GM12878 (cell line): ENCODE measurements at regions not wholly inside any gene's neighbourhood (a gene's known extent, or its start where the extent isn't known, plus 50 kb on each side); places are given as distances from the start of the nearest gene placed in this dataset.

Source experiments
- ATAC-seq: fragments of 200-7000 bp; cut with Tn5 transposase; 3 replicates; pipeline ENCODE4 v1.9.1; 2020; ENCODE audit warnings: mild to moderate bottlenecking, moderate library complexity
- BruUV-seq: library from RNA; stranded (reverse); fragments of 400-500 nt; replicated peaks from 2 replicates; lab custom pipeline; 2021; lab: Mats Ljungman, UMichigan
- CTCF ChIA-PET: fragments of 300-600 bp; sonication (Branson Sonifier 250); formaldehyde crosslinking; extraction: SDS; loops from one replicate; lab custom pipeline; 2021; ENCODE audit warnings: inconsistent platforms; lab: Yijun Ruan, JAX
- POLR2A ChIA-PET: fragments of 350-600 bp; formaldehyde crosslinking; extraction: SDS; loops from one replicate; lab custom pipeline; 2021; ENCODE audit warnings: inconsistent platforms; lab: Charles Lee
- RAD21 ChIA-PET: fragments of 300-600 bp; sonication (Branson Sonifier 250); formaldehyde crosslinking; loops from one replicate; lab custom pipeline; 2023; ENCODE audit warnings: antibody characterized with exemption; ENCODE audit not compliant: unreplicated experiment; lab: Charles Lee
- SMC1A ChIA-PET: fragments of 300-600 bp; sonication (Branson Sonifier 250); formaldehyde crosslinking; loops from one replicate; lab custom pipeline; 2023; ENCODE audit not compliant: unreplicated experiment, uncharacterized antibody; lab: Charles Lee
- DNase-seq: peaks from one replicate; pipeline ENCODE4 v3.0.0-alpha.2; 2011; ENCODE audit warnings: low read depth, low spot score
- FAIRE-seq: peaks from 3 replicates; lab custom pipeline; 2011; peaks lifted over from hg19 to GRCh38; lab: Jason Lieb, UNC
- H2AFZ ChIP-seq: 2 replicates; pipeline ENCODE4 v1.6.0; 2011; ENCODE audit warnings: low read depth, low read length, control low read depth; ENCODE audit not compliant: control insufficient read depth
- H3K27ac ChIP-seq: 2 replicates; pipeline ENCODE4 v1.5.1; 2011; ENCODE audit warnings: control low read depth; ENCODE audit not compliant: control insufficient read depth, insufficient read depth
- H3K27me3 ChIP-seq, 2 experiments: replicated peaks in 1 of 2; 2 replicates each; pipeline versions ENCODE4 v1.6.0 to v1.6.1; 2011; ENCODE audit warnings: low read length in 1 of 2; ENCODE audit not compliant: control insufficient read depth in 2 of 2, insufficient read depth in 2 of 2
- H3K36me3 ChIP-seq, 2 experiments: 2 replicates each; pipeline ENCODE4 v1.5.1; 2011; ENCODE audit warnings: low read length in 1 of 2; ENCODE audit not compliant: control insufficient read depth in 2 of 2, insufficient read depth in 2 of 2
- H3K4me1 ChIP-seq: 2 replicates; pipeline ENCODE4 v1.6.1; 2011; ENCODE audit warnings: mild to moderate bottlenecking, low read length, moderate library complexity, mixed read lengths; ENCODE audit not compliant: control insufficient read depth, insufficient read depth
- H3K4me2 ChIP-seq: 2 replicates; pipeline ENCODE4 v1.6.0; 2011; ENCODE audit warnings: control low read depth; ENCODE audit not compliant: control insufficient read depth, insufficient read depth
- H3K4me3 ChIP-seq: fragments of 200-600 bp; sonication (generic); 2 replicates; pipeline ENCODE4 v1.5.1; 2016
- H3K79me2 ChIP-seq: 2 replicates; pipeline ENCODE4 v1.6.0; 2011; ENCODE audit warnings: low read length; ENCODE audit not compliant: control insufficient read depth, insufficient read depth
- H3K9ac ChIP-seq: 2 replicates; pipeline ENCODE4 v1.8.0; 2011; ENCODE audit warnings: low read length, control low read depth, mixed read lengths; ENCODE audit not compliant: control insufficient read depth, insufficient read depth
- H3K9me3 ChIP-seq: replicated peaks from 3 replicates; pipeline ENCODE4 v1.5.1; 2011; ENCODE audit warnings: mild to moderate bottlenecking, low read length; ENCODE audit not compliant: control insufficient read depth, insufficient read depth
- H4K20me1 ChIP-seq: 2 replicates; pipeline ENCODE4 v1.6.0; 2011; ENCODE audit not compliant: control insufficient read depth, insufficient read depth
- ASH2L ChIP-seq: fragments of 300-600, 200-600 bp; sonication (generic); IDR thresholded peaks from 2 replicates; pipeline ENCODE4 v1.6.1; 2017; ENCODE audit warnings: low read depth, mild to moderate bottlenecking, borderline replicate concordance
- BCL11A ChIP-seq: IDR thresholded peaks from 2 replicates; pipeline ENCODE4 v1.6.1; 2011; ENCODE audit warnings: low read depth, low read length
- EGR1 ChIP-seq, 2 experiments: IDR thresholded peaks; 1 replicate in 1 of 2; 2 replicates in 1 of 2; pipeline ENCODE4 v1.6.1; 2011 to 2012; ENCODE audit warnings: low read depth in 2 of 2, low read length in 2 of 2, borderline replicate concordance in 1 of 2, mild to moderate bottlenecking in 1 of 2, moderate library complexity in 1 of 2
- GABPA ChIP-seq: IDR thresholded peaks from 2 replicates; pipeline ENCODE4 v1.6.1; 2014; ENCODE audit warnings: antibody characterized with exemption, low read depth, mild to moderate bottlenecking, inconsistent platforms
- HDGF ChIP-seq: fragments of 450-650 bp; IDR thresholded peaks from 2 replicates; pipeline ENCODE4 v1.6.1; 2016; ENCODE audit warnings: antibody characterized with exemption
- IKZF1 ChIP-seq: fragments of 450-650 bp; conservative IDR thresholded peaks from 2 replicates; pipeline ENCODE4 v1.6.1; 2017; ENCODE audit warnings: antibody characterized with exemption, mild to moderate bottlenecking
- MEF2B ChIP-seq: fragments of 450-650 bp; IDR thresholded peaks from 2 replicates; pipeline ENCODE4 v1.6.1; 2018; ENCODE audit warnings: mild to moderate bottlenecking, moderate library complexity; ENCODE audit not compliant: partially characterized antibody, poor library complexity, severe bottlenecking
- MTA2 ChIP-seq: fragments of 450-650 bp; IDR thresholded peaks from 2 replicates; pipeline ENCODE4 v1.6.1; 2016; ENCODE audit warnings: low read depth, mild to moderate bottlenecking, moderate library complexity
- NFYA ChIP-seq: IDR thresholded peaks from 2 replicates; pipeline ENCODE4 v1.6.1; 2011; ENCODE audit warnings: low read depth, mild to moderate bottlenecking, low read length, improper control_type of control experiment, borderline replicate concordance
- NR2C1 ChIP-seq: fragments of 450-650 bp; IDR thresholded peaks from 2 replicates; pipeline ENCODE4 v1.6.1; 2017; ENCODE audit warnings: antibody characterized with exemption, mild to moderate bottlenecking, moderate library complexity
- RCOR1 ChIP-seq: conservative IDR thresholded peaks from 2 replicates; pipeline ENCODE4 v1.6.1; 2012; ENCODE audit warnings: low read depth, low read length, improper control_type of control experiment
- SMAD5 ChIP-seq: IDR thresholded peaks from 2 replicates; pipeline ENCODE4 v1.6.1; 2016; ENCODE audit warnings: antibody characterized with exemption, low read depth
- SP1 ChIP-seq: IDR thresholded peaks from one replicate; pipeline ENCODE4 v1.6.1; 2011; ENCODE audit warnings: low read depth, low read length
- SUZ12 ChIP-seq: fragments of 200-600 bp; sonication (generic); IDR thresholded peaks from one replicate; pipeline ENCODE4 v1.6.1; 2018; ENCODE audit warnings: antibody characterized with exemption, mild to moderate bottlenecking; ENCODE audit not compliant: unreplicated experiment
- TBL1XR1 ChIP-seq: IDR thresholded peaks from 2 replicates; pipeline ENCODE4 v1.6.1; 2012; ENCODE audit warnings: low read depth, low read length, improper control_type of control experiment
- WGBS: methylation state at CpG from one replicate; pipeline ENCODE4 v1.1.6; 2016; ENCODE audit warnings: low lambda C conversion rate; ENCODE audit not compliant: insufficient replicate concordance, insufficient coverage; ENCODE audit errors: missing lambda C conversion rate; 5-methylcytosine and 5-hydroxymethylcytosine counted together
- in situ Hi-C: fragments of 300-500 bp; cut with MboI; formaldehyde crosslinking; loops from 9 replicates; pipeline ENCODE4 v1.14.3; 2018; ENCODE audit warnings: mixed read lengths
- intact Hi-C: fragments of 100-400 bp; cut with micrococcal nuclease; formaldehyde crosslinking; loops from one replicate; pipeline ENCODE4 v1.14.2; 2022; ENCODE audit not compliant: unreplicated experiment
- TF ChIP-seq, protein P1 (sequence below): fragments of 450-650 bp; IDR thresholded peaks from 2 replicates; pipeline ENCODE4 v1.6.1; 2017; ENCODE audit warnings: antibody characterized with exemption, mild to moderate bottlenecking, moderate library complexity
- TF ChIP-seq, protein P2 (sequence below): IDR thresholded peaks from 2 replicates; pipeline ENCODE4 v1.6.1; 2011; ENCODE audit warnings: borderline replicate concordance, low read depth, mild to moderate bottlenecking, moderate library complexity, mixed read lengths, low read length; ENCODE audit not compliant: insufficient read depth; ENCODE audit errors: extremely low read length
- TF ChIP-seq, protein P3 (sequence below): fragments of 450-650 bp; formaldehyde crosslinking; IDR thresholded peaks from 2 replicates; pipeline ENCODE4 v1.5.0; 2022; ENCODE audit warnings: mild to moderate bottlenecking, missing genetic modification characterization

DNA sequence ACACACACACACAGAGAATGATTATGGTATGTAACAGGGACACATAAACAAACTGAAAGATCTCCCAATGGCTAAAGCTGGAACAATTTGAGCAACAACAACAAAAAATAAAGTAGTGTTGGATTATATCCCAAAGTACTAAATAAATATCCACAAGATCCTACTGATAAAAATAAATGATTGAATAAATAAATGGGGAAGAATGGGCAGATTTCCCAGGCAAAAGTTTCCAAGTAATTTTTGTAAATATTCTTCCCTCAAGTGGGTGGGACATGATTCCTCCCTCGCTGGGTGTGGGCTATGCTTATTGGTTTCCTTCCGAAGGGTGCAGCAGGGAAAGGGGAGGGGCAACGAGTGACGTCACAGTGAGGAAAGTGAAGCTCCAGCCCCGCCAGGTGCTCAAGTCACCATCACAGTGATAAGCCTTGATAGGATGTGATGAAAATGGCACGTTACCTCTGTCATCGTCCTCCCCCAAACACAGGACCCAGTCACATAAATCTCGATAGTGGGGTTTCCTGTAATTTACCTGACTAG, 295.3 kb downstream of the DRD1 start (continued):
- TF ChIP-seq, protein P1, sequence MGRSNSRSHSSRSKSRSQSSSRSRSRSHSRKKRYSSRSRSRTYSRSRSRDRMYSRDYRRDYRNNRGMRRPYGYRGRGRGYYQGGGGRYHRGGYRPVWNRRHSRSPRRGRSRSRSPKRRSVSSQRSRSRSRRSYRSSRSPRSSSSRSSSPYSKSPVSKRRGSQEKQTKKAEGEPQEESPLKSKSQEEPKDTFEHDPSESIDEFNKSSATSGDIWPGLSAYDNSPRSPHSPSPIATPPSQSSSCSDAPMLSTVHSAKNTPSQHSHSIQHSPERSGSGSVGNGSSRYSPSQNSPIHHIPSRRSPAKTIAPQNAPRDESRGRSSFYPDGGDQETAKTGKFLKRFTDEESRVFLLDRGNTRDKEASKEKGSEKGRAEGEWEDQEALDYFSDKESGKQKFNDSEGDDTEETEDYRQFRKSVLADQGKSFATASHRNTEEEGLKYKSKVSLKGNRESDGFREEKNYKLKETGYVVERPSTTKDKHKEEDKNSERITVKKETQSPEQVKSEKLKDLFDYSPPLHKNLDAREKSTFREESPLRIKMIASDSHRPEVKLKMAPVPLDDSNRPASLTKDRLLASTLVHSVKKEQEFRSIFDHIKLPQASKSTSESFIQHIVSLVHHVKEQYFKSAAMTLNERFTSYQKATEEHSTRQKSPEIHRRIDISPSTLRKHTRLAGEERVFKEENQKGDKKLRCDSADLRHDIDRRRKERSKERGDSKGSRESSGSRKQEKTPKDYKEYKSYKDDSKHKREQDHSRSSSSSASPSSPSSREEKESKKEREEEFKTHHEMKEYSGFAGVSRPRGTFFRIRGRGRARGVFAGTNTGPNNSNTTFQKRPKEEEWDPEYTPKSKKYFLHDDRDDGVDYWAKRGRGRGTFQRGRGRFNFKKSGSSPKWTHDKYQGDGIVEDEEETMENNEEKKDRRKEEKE: no peak
- TF ChIP-seq BCL11A: no peak
- TF ChIP-seq, all 136 proteins: peak for 0

DNA sequence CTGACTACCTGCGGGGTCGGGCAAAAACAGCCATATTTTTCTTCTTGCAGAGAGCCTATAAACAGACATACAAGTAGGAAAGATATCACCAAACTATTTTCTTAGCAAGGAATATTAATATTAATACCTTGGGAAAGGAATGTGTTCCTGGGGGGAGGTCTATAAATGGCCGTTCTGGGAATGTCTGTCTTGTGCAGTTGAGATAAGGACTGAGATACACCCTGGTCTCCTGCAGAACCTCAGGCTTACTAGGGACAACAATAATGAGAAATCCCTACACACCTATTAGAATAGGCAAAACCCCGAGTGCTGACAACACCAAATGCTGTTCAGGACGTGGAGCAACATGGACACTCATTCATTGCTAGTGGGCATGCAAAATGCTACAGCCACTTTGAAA, 297.2 kb downstream of the DRD1 start:
- H3K27ac ChIP-seq: no peak overlapping the region
- H4K20me1 ChIP-seq: no peaks in the 10 kb centered on the region
- intact Hi-C loops (no loop called here), in situ Hi-C loops (no loop called here)
- H3K4me1 ChIP-seq: no peaks in the 10 kb centered on the region
- H3K9ac ChIP-seq: no peak overlapping the region
- ChIA-PET SMC1A (no interaction called here), CTCF (no interaction called here), POLR2A (no interaction called here), RAD21 (no interaction called here)
- no TSS peak for BruUV-seq
- H2AFZ ChIP-seq: no peak overlapping the region
- WGBS: 25% methylated on average over 5 of the region's 5 CpGs
- H3K4me3 ChIP-seq: no peak overlapping the region
- no peaks in the 10 kb centered on the region for H3K79me2 ChIP-seq
- H3K9me3 ChIP-seq: no peaks in the 10 kb centered on the region
- H3K36me3 ChIP-seq: no peaks in the 10 kb centered on the region
- FAIRE-seq (no peak), DNase-seq (no peak), ATAC-seq (no peak)
- H3K4me2 ChIP-seq: no peak overlapping the region
- no peaks in the 10 kb centered on the region for H3K27me3 ChIP-seq
- TF ChIP-seq EGR1 (IDR thresholded peaks at IDR 0.05; ENCODE audit: borderline replicate concordance in 1 of 2, low read depth in 2 of 2, low read length in 2 of 2) (no peak), HDGF (no peak), IKZF1 (no peak), GABPA (no peak), ASH2L (no peak), SMAD5 (no peak), TBL1XR1 (no peak), NFYA (no peak), SP1 (no peak), MEF2B (no peak), RCOR1 (no peak), MTA2 (no peak), NR2C1 (no peak), SUZ12 (no peak)
- TF ChIP-seq, protein P2, sequence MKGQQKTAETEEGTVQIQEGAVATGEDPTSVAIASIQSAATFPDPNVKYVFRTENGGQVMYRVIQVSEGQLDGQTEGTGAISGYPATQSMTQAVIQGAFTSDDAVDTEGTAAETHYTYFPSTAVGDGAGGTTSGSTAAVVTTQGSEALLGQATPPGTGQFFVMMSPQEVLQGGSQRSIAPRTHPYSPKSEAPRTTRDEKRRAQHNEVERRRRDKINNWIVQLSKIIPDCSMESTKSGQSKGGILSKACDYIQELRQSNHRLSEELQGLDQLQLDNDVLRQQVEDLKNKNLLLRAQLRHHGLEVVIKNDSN: no peak
- TF ChIP-seq, protein P3, sequence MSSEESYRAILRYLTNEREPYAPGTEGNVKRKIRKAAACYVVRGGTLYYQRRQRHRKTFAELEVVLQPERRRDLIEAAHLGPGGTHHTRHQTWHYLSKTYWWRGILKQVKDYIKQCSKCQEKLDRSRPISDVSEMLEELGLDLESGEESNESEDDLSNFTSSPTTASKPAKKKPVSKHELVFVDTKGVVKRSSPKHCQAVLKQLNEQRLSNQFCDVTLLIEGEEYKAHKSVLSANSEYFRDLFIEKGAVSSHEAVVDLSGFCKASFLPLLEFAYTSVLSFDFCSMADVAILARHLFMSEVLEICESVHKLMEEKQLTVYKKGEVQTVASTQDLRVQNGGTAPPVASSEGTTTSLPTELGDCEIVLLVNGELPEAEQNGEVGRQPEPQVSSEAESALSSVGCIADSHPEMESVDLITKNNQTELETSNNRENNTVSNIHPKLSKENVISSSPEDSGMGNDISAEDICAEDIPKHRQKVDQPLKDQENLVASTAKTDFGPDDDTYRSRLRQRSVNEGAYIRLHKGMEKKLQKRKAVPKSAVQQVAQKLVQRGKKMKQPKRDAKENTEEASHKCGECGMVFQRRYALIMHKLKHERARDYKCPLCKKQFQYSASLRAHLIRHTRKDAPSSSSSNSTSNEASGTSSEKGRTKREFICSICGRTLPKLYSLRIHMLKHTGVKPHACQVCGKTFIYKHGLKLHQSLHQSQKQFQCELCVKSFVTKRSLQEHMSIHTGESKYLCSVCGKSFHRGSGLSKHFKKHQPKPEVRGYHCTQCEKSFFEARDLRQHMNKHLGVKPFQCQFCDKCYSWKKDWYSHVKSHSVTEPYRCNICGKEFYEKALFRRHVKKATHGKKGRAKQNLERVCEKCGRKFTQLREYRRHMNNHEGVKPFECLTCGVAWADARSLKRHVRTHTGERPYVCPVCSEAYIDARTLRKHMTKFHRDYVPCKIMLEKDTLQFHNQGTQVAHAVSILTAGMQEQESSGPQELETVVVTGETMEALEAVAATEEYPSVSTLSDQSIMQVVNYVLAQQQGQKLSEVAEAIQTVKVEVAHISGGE (CRISPR knock-in tag): no peak
